Panc1 (cell line): ENCODE measurements at regions not wholly inside any gene's neighbourhood (a gene's known extent, or its start where the extent isn't known, plus 50 kb on each side); places are given as distances from the start of the nearest gene placed in this dataset.

Experiments
- ATAC-seq: fragments of 200-7000 bp; cut with Tn5 transposase; 2 replicates; pipeline ENCODE4 v1.9.1; 2020; ENCODE audit warnings: mild to moderate bottlenecking, moderate library complexity
- BruUV-seq: library from RNA; stranded (reverse); fragments of 400-500 nt; replicated peaks from 2 replicates; lab custom pipeline; 2021; lab: Mats Ljungman, UMichigan
- CTCF ChIA-PET: fragments of 300-600 bp; sonication (Branson Sonifier 250); formaldehyde crosslinking; loops from one replicate; lab custom pipeline; 2022; ENCODE audit warnings: antibody characterized with exemption; lab: Charles Lee
- POLR2A ChIA-PET: fragments of 300-600 bp; sonication (Branson Sonifier 250); formaldehyde crosslinking; loops from one replicate; lab custom pipeline; 2022; ENCODE audit warnings: antibody characterized with exemption; lab: Charles Lee
- DNase-seq: peaks from one replicate; pipeline ENCODE4 v3.0.0-alpha.2; 2010; ENCODE audit warnings: low read depth, low spot score
- H3K27ac ChIP-seq: 2 replicates; pipeline ENCODE4 v1.5.1; 2011; ENCODE audit warnings: mild to moderate bottlenecking, low read length, inconsistent platforms
- H3K27me3 ChIP-seq: fragments of 200-500 bp; sonication (Bioruptor generic); 2 replicates; pipeline ENCODE4 v1.6.0; 2014; ENCODE audit warnings: low read length, inconsistent platforms; ENCODE audit not compliant: control insufficient read depth, insufficient read depth
- H3K36me3 ChIP-seq: fragments of 200-500 bp; sonication (Bioruptor generic); 2 replicates; pipeline ENCODE4 v1.5.1; 2014; ENCODE audit warnings: inconsistent platforms, mild to moderate bottlenecking, low read length, moderate library complexity; ENCODE audit not compliant: control insufficient read depth, insufficient read depth
- H3K4me1 ChIP-seq: 2 replicates; pipeline ENCODE4 v1.5.1; 2011; ENCODE audit warnings: inconsistent platforms, mild to moderate bottlenecking, low read length, moderate library complexity; ENCODE audit not compliant: control insufficient read depth, insufficient read depth
- H3K4me3 ChIP-seq, 2 experiments: 2 replicates each; pipeline ENCODE4 v1.5.1; 2011 to 2012; ENCODE audit warnings: low read depth in 2 of 2, low read length in 2 of 2, mild to moderate bottlenecking in 2 of 2, inconsistent platforms in 1 of 2, moderate library complexity in 1 of 2
- H3K9me3 ChIP-seq: fragments of 200-500 bp; sonication (Bioruptor generic); 2 replicates; pipeline ENCODE4 v1.5.1; 2014; ENCODE audit warnings: low read depth, mild to moderate bottlenecking, inconsistent platforms, low read length, moderate library complexity; ENCODE audit not compliant: control insufficient read depth, insufficient read depth
- POLR2AphosphoS5 ChIP-seq: IDR thresholded peaks from 2 replicates; pipeline ENCODE4 v1.6.1; 2012; ENCODE audit warnings: mild to moderate bottlenecking, low read depth, low read length, moderate library complexity
- REST ChIP-seq, 2 experiments: IDR thresholded peaks; 2 replicates each; pipeline ENCODE4 v1.6.1; 2011 to 2012; ENCODE audit warnings: low read depth in 2 of 2, control low read depth in 1 of 2, low read length in 1 of 2, mild to moderate bottlenecking in 1 of 2, moderate library complexity in 1 of 2; ENCODE audit not compliant: insufficient read depth in 1 of 2
- SIN3A ChIP-seq: IDR thresholded peaks from 2 replicates; pipeline ENCODE4 v1.6.1; 2012; ENCODE audit warnings: low read depth, mild to moderate bottlenecking, low read length, moderate library complexity, borderline replicate concordance; ENCODE audit not compliant: insufficient read depth
- TCF7L2 ChIP-seq: IDR thresholded peaks from 2 replicates; pipeline ENCODE4 v1.6.1; 2011; ENCODE audit warnings: mild to moderate bottlenecking, low read depth, low read length, inconsistent platforms
- in situ Hi-C: cut with HindIII; loops from 2 replicates; pipeline ENCODE4 v1.10.0; 2016; ENCODE audit warnings: low sequenced_read_pairs, low pct_unique_long_range_greater_than_20kb
- intact Hi-C: fragments of 100-400 bp; cut with micrococcal nuclease; formaldehyde crosslinking; loops from one replicate; pipeline ENCODE4 v1.10.0; 2022; ENCODE audit not compliant: unreplicated experiment
- TF ChIP-seq, protein P1 (sequence below): fragments of 450-650 bp; IDR thresholded peaks from 2 replicates; pipeline ENCODE4 v1.5.1; 2017; ENCODE audit warnings: mild to moderate bottlenecking

GRCh38 chr2:184304006-184304405 lies 294.3 kb upstream of the ZNF804A start:
- CTCF ChIA-PET: no interaction called here
- no peak for TF ChIP-seq TCF7L2
- TF ChIP-seq SIN3A: no peak
- TF ChIP-seq POLR2AphosphoS5: no peak
- TF ChIP-seq, protein P1, sequence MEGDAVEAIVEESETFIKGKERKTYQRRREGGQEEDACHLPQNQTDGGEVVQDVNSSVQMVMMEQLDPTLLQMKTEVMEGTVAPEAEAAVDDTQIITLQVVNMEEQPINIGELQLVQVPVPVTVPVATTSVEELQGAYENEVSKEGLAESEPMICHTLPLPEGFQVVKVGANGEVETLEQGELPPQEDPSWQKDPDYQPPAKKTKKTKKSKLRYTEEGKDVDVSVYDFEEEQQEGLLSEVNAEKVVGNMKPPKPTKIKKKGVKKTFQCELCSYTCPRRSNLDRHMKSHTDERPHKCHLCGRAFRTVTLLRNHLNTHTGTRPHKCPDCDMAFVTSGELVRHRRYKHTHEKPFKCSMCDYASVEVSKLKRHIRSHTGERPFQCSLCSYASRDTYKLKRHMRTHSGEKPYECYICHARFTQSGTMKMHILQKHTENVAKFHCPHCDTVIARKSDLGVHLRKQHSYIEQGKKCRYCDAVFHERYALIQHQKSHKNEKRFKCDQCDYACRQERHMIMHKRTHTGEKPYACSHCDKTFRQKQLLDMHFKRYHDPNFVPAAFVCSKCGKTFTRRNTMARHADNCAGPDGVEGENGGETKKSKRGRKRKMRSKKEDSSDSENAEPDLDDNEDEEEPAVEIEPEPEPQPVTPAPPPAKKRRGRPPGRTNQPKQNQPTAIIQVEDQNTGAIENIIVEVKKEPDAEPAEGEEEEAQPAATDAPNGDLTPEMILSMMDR: no peak
- TF ChIP-seq REST (IDR thresholded peaks at IDR 0.05; ENCODE audit: insufficient read depth in 1 of 2, low read depth in 2 of 2, low read length in 1 of 2): no peak
- H3K27ac ChIP-seq: no peak overlapping the region
- no peak for ATAC-seq
- H3K9me3 ChIP-seq: no peaks in the 10 kb centered on the region
- intact Hi-C loops: no loop called here
- no peak for DNase-seq
- no TSS peak for BruUV-seq
- POLR2A ChIA-PET: interaction anchor here (0.5 kb wide), 1 partner anchor 169 kb away, joined by 5 read pairs; no protein-coding TSS in a partner anchor
- H3K4me3 ChIP-seq: no peak overlapping the region
- H3K4me1 ChIP-seq: no peaks in the 10 kb centered on the region
- in situ Hi-C loops: no loop called here
- H3K27me3 ChIP-seq: no peaks in the 10 kb centered on the region
- H3K36me3 ChIP-seq: no peaks in the 10 kb centered on the region

DNA sequence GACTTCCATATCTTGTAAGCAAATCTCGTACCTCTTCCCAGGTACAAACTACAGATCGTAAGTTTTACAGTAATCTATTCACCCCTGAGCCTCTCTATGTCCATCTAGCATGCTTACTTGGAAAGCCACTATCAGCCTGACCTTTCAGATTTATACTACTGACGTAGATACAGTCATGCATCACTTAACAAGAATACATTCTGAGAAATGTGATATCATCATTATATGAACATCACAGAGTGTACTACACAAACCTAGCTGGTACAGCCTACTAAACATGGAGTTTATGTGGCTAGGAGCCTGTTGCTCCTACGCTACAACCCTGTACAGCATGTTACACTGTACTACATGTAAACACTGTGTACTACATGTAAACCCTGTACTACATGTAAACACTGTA lies 293.2 kb upstream of the ZNF804A start:
- Histone ChIP-seq H3K27me3 (no peaks in the 10 kb centered on the region), H3K36me3 (no peaks in the 10 kb centered on the region), H3K27ac (no peak overlapping the region), H3K4me3 (no peak overlapping the region), H3K4me1 (no peaks in the 10 kb centered on the region), H3K9me3 (no peaks in the 10 kb centered on the region)
- in situ Hi-C loops (no loop called here), intact Hi-C loops (no loop called here)
- ATAC-seq: no peak
- no peak for DNase-seq
- BruUV-seq: no TSS peak
- CTCF ChIA-PET: no interaction called here
- TF ChIP-seq POLR2AphosphoS5 (no peak), TCF7L2 (no peak)
- TF ChIP-seq, protein P1: no peak
- POLR2A ChIA-PET: no interaction called here
